Hippocampal formation (tissue), 2 donors: ENCODE measurements at regions not wholly inside any gene's neighbourhood (a gene's known extent, or its start where the extent isn't known, plus 50 kb on each side); places are given as distances from the start of the nearest gene placed in this dataset.

Experiments used
- DNase-seq, 2 donors: peaks; one replicate each; lab custom pipeline; 2025; lab: John Stamatoyannopoulos, UW

DNA sequence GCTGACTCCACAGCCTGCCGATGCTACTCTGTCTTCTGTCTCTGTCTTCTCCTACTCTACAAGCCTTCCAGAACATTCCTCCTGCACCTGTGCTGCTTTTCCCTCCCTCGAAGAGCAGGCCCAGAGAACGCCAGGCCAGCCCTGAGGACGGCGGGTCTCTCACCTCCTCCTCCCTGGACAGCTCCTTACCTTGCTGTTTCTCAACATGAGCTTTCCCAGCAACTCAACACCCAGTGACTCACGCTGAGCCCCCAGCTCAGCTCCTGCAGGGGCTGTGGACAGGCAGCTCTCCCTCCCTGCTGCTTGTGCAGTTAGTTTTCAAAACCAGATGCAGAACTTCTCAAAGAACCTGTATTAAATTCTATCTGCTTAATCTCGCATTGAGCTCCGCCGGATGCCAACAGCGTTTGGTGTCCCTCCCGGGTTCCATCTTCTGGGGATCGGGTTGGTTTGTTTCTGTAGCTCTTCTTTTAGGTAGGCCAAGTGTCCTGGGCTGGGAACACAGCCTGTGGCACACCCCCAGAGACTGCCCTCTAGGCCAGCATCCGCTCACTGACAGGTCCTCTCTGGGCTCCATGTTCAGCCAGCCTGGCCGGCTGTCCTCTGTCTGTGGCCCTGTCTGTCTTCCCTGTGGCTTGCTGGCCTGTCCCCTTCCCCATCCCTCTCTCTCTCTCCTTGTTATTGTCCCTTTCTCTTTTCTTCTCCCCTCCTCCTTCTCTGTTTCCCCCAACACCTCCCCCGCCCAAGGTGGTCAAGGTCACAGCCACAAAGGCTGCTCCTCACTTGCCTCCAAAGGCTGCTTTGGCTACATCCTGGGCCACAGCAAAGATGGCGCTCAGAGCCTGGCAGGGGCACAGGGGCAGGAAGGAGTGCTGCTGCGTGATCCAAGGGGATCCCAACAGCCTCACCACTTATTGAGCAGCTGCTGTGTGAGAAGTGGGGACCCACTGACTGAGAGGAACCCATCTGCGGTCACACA, 391.0 kb downstream of the MATN1 start:
- DNase-seq, result no peak

- no peak for DNase-seq
Measured at GRCh38 chr1:30331415-30332065, 391.8 kb downstream of the MATN1 start.

DNA sequence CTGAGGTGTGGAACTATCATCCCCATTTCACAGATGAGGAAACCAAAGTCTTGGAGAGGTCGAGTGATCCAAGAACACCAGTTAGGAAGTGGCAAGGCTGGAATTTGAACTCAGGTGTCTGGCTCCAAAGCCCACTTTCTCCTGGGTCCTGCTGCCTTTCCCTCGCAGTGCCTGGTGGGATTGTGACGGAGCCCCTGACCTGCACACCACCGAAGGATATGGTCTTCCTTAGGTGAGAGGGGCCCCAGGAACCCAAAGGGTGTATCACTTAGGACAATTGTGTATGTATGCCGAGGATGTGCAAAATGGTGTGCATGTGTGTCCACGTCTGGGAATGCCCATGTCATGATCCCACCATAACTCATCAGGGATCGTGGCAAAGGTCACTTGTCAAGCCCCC, 392.7 kb downstream of the MATN1 start:
- no peak for DNase-seq

- no peak for DNase-seq
Measured at GRCh38 chr1:30329802-30330557, 393.4 kb downstream of the MATN1 start.

DNA sequence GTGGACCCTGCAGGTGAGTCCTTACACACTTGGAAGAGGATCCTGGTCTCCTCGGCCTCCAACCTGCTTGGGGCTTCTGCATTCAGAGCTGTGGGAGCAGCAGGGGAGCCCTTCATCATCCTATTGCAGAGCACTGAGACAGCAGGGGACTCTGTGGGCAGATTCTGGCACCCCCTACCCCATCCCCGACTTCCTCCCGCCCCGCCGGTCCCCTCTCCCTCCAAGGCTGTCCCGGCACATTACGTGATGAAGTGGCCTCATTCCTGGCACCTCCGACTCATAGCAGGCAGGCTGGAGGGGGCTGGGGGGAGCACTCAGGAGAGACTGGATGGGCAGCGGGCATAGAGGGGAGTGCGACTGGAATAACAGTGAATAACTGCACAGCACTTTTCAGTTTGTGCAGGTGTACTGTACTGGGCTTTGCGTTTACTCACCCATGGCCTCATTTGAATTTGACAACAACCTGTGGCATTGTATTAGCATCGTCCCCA, 394.1 kb downstream of the MATN1 start:
- DNase-seq, result no peak

DNA sequence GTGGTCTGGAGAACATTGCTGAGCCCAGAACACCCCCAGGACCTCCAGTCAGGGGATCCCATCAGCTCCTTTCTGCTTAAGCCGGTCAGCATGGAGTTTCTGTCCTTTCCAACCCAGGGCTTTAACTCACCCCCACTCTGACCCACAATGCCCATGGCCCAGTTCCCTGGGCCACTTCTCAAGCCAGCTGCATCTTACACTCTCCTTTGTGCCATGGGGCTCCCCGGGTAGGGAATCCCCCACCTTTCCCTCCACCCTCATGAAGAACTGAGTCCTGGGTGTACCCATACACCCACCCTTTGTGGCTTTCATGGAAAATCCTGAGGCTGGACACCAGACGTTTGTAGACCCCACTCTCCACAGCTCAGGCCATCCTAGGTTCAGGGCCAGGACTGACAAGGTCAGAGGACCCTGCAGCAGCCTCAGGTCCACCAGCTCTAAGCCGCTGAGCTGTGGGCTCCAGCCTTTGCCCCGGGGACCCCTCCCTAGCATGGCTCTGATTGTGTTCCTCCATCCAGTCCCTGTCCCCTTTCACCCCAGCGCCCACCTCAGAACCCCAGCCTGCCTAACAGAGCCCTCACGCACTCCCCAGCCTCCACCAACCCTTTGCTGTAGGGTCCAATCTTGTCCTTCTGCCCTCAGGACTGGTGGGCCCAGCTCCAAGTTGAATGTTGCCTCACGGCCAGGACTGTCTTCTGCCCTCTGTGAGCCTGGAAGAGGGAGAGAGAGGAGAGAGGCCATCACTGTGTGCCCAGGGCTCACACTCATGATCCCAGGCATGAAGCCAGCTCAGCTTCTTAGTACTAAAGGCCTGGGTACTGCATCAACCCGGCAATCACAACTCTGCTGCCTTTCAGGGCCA, 394.8 kb downstream of the MATN1 start:
- no peak for DNase-seq

GRCh38 chr1:30328100-30328370, 395.4 kb downstream of the MATN1 start:
- DNase-seq, result no peak

- no peak for DNase-seq
Measured at GRCh38 chr1:30327370-30328099, 395.9 kb downstream of the MATN1 start.

DNA sequence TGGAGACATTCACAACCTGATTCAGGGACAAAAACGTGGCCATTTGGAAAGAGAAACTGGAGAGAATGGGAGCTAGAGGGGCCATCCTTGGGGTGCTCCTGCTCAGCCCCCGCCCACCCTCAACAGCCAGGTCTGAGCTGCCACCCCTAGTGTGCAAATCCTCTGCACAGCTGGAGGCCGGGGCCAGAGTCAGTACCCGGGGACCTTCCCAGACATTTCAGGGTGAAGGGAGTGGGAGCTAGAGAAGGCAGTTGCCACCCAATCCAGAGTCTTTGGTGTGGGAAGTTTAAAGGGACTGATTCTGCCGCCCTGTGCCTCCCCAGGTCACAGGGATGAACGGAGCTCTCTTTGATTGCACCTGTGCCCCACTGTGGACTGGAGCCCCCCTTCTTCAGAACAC, 397.4 kb downstream of the MATN1 start:
- DNase-seq, result no peak

- no peak for DNase-seq
Measured at GRCh38 chr1:30325085-30325935, 398.1 kb downstream of the MATN1 start.

GRCh38 chr1:30324251-30325084, 398.9 kb downstream of the MATN1 start:
- no peak for DNase-seq

DNA sequence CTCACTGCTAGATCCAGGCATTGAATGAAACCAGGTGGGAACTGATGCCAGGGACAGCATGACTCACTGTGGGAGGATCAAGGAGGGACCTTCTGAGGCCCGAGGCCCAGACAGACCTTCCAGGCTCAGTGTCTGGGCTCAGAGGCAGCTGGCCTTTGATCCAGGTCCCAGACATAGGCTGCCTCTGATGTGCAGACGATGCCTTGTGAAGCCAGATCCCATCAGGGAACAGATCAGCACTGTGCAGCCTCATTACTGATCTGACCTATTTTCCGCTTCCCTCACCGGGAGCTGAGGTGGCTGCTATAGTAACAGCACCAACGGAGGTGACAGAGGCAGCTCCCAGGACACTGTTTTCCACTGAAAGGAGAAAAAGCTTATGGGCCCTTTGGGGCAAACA, 399.5 kb downstream of the MATN1 start:
- DNase-seq, result no peak

DNA sequence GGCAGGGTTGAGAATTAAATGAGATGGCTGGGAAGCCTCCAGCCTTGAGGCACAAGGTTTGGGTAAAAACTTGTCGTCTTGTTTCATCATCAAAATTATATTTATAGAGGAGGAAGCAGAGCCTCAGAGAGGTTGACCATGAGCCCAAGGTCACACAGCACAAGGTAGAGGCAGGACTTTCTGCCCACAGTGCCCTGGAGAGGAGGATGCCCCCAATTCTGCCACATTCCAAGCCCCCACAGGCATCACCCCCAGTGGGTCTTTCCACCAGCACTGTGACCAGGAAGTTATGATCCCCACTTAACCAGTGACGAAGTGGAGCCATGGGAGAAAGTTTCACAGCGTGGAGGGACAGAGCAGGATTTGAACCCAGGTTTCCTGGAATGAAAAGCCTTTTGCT, 400.0 kb downstream of the MATN1 start:
- DNase-seq, result no peak

DNA sequence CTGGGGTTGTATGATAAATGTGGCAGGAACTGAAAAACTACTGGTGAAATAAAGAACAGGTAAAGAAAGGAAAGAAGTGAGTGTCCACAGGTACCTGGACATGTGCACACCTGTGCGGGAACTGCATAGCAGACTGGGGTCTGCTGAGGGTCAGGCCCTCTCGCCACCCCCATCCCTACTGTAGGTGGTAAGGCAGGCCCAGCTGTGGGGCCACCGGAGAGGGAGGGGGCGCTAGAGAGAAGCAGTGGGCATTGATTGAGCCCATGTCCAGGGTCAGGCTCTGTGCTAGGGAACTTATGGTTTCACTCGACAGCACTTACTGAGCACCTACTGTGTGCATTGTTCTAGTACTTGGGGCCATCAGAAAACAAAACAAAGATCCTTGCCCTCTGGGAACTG, 400.5 kb downstream of the MATN1 start:
- no peak for DNase-seq

DNA sequence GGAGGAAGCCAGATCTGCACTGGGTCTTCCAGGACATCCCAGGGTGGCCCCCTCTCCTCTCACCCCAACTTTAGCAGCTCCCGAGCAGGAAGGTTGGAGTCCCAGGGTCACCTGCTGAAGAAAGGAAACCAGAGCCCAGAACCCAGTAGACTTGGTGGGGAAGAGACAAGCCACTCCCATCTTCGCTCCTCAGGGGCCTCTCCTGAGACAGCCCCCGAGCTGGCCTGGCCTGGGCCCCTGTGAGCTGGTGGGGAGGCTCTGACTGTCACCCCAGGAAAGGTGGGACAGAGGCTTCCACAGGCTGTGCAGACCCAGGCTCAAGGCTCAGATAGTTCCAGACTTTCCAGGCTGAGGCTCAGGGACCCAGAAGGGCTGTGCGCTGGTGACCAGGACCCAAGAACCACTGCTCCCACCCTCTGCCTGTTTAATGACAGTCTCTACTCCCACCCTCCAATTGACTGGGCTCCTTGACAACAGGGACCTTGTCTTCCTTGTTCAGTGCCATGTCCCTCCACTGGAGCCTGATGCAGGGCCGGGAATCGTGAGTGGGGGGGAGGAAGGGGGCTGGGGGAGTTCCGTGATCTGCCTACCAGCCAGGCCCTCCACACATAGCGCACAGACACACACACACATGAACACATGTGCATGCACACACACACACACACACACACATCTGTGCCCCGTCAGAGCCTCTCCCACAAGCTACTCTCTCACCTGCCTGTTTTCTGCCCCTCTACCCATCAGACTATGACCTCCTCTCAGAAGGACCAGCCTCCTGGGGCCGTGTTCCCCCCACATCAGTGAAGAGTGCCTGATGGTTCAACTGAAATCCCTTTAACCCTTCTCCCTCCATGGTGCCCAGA, 401.2 kb downstream of the MATN1 start:
- no peak for DNase-seq

DNA sequence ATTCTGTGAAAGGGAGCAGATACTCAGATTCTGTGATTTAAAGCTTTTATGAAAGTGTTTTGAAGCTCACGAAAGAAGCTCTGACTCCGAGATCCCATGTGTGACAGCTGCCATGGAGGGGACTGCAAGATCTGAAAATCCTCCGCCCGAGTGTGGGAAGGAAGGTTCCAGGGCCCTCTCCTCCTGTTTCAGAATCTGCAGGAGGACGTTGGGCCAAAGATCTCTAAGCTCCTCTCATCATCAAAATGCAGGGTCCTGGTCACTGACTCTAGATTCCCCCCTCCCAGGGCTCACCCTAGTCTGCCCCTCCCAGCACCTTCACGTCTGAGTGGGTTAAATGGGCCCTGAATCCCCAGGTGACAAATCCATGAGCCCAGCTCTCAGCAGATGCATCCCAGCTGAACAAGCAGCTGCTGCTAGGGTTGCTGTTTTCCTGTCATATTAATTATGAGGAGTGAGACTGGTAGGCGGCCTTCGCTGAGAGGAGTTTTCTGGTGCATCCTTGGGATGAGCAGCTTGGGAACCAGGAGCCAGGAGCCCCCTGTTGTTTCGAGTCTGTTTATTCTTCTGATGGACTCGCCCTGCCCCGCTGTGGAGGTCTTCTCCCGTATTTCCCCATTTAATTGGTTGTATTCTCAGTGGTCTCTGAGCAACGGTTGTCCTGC, 402.0 kb downstream of the MATN1 start:
- no peak for DNase-seq

- DNase-seq, result no peak
Measured at GRCh38 chr1:30320581-30320890, 402.8 kb downstream of the MATN1 start.
